ENCODE measurements at regions not wholly inside any gene's neighbourhood (a gene's known extent, or its start where the extent isn't known, plus 50 kb on each side); places are given as distances from the start of the nearest gene placed in this dataset.

GRCh38 chr5:107228226-107228625, 442.5 kb downstream of the EFNA5 start:
- Histone ChIP-seq H3K27me3 (ENCODE audit: insufficient read depth) (no peaks in the 10 kb centered on the region), H3K9ac (no peak overlapping the region), H3K79me2 (ENCODE audit: insufficient read depth) (no peaks in the 10 kb centered on the region), H3K9me3 (no peaks in the 10 kb centered on the region), H3K9me2 (no peaks in the 10 kb centered on the region), H3F3A (replicated peaks; ENCODE audit: insufficient read depth) (no peaks in the 10 kb centered on the region), H3K36me3 (replicated peaks in 1 of 2; ENCODE audit: control insufficient read depth in 1 of 2, insufficient read depth in 2 of 2, low read length in 1 of 2) (no peaks in the 10 kb centered on the region), H2AFZ (ENCODE audit: low read depth) (no peak overlapping the region), H3K27ac (ENCODE audit: low read depth in 2 of 2, low read length in 1 of 2) (no peak overlapping the region), H4K20me1 (ENCODE audit: insufficient read depth) (no peaks in the 10 kb centered on the region), H3K4me3 (ENCODE audit: low read depth in 2 of 2, low read length in 1 of 2) (no peak overlapping the region), H3K4me2 (no peak overlapping the region), H3K4me1 (ENCODE audit: control insufficient read depth in 1 of 2, insufficient read depth in 2 of 2, low read depth in 1 of 2, low read length in 1 of 2) (no peaks in the 10 kb centered on the region)
- TF ChIP-seq TEAD4 (IDR thresholded peaks at IDR 0.05; ENCODE audit: borderline replicate concordance, insufficient read depth) = no peak
- TF ChIP-seq TAF1 (IDR thresholded peaks at IDR 0.05; ENCODE audit: borderline replicate concordance, low read depth, low read length) = no peak
- TF ChIP-seq, protein P1, sequence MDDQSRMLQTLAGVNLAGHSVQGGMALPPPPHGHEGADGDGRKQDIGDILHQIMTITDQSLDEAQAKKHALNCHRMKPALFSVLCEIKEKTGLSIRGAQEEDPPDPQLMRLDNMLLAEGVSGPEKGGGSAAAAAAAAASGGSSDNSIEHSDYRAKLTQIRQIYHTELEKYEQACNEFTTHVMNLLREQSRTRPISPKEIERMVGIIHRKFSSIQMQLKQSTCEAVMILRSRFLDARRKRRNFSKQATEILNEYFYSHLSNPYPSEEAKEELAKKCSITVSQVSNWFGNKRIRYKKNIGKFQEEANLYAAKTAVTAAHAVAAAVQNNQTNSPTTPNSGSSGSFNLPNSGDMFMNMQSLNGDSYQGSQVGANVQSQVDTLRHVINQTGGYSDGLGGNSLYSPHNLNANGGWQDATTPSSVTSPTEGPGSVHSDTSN (IDR thresholded peaks at IDR 0.05) = no peak
- TF ChIP-seq, protein P2, sequence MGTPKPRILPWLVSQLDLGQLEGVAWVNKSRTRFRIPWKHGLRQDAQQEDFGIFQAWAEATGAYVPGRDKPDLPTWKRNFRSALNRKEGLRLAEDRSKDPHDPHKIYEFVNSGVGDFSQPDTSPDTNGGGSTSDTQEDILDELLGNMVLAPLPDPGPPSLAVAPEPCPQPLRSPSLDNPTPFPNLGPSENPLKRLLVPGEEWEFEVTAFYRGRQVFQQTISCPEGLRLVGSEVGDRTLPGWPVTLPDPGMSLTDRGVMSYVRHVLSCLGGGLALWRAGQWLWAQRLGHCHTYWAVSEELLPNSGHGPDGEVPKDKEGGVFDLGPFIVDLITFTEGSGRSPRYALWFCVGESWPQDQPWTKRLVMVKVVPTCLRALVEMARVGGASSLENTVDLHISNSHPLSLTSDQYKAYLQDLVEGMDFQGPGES (IDR thresholded peaks at IDR 0.05; ENCODE audit: low read depth, low read length) = no peak
- TF ChIP-seq CHD2 (IDR thresholded peaks at IDR 0.05; ENCODE audit: low read length, partially characterized antibody) = no peak
- TF ChIP-seq, protein P3, sequence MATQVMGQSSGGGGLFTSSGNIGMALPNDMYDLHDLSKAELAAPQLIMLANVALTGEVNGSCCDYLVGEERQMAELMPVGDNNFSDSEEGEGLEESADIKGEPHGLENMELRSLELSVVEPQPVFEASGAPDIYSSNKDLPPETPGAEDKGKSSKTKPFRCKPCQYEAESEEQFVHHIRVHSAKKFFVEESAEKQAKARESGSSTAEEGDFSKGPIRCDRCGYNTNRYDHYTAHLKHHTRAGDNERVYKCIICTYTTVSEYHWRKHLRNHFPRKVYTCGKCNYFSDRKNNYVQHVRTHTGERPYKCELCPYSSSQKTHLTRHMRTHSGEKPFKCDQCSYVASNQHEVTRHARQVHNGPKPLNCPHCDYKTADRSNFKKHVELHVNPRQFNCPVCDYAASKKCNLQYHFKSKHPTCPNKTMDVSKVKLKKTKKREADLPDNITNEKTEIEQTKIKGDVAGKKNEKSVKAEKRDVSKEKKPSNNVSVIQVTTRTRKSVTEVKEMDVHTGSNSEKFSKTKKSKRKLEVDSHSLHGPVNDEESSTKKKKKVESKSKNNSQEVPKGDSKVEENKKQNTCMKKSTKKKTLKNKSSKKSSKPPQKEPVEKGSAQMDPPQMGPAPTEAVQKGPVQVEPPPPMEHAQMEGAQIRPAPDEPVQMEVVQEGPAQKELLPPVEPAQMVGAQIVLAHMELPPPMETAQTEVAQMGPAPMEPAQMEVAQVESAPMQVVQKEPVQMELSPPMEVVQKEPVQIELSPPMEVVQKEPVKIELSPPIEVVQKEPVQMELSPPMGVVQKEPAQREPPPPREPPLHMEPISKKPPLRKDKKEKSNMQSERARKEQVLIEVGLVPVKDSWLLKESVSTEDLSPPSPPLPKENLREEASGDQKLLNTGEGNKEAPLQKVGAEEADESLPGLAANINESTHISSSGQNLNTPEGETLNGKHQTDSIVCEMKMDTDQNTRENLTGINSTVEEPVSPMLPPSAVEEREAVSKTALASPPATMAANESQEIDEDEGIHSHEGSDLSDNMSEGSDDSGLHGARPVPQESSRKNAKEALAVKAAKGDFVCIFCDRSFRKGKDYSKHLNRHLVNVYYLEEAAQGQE (IDR thresholded peaks at IDR 0.05; ENCODE audit: low read depth, low read length) = no peak
- TF ChIP-seq GABPA (IDR thresholded peaks at IDR 0.05; ENCODE audit: low read depth) = no peak
- no peak for TF ChIP-seq MEF2A (IDR thresholded peaks at IDR 0.05; ENCODE audit: borderline replicate concordance, low read depth)
- no peak for TF ChIP-seq USF1 (IDR thresholded peaks at IDR 0.05; ENCODE audit: borderline replicate concordance, low read depth)
- no peak for TF ChIP-seq JUND (IDR thresholded peaks at IDR 0.05)
- no peak for TF ChIP-seq NFIC (IDR thresholded peaks at IDR 0.05; ENCODE audit: borderline replicate concordance)
- TF ChIP-seq SMC3 (IDR thresholded peaks at IDR 0.05; ENCODE audit: low read depth, low read length) = no peak
- TF ChIP-seq MXI1 (IDR thresholded peaks at IDR 0.05; ENCODE audit: low read depth, low read length) = no peak
- TF ChIP-seq USF2 (IDR thresholded peaks at IDR 0.05; ENCODE audit: borderline replicate concordance, low read depth, low read length) = no peak
- no peak for TF ChIP-seq RCOR1 (IDR thresholded peaks at IDR 0.05; ENCODE audit: low read length)
- no peak for TF ChIP-seq RAD21 (IDR thresholded peaks at IDR 0.05; ENCODE audit: low read length)
- TF ChIP-seq GATA2 (CRISPR knock-in tag; IDR thresholded peaks at IDR 0.05) = no peak
- TF ChIP-seq YY1 (IDR thresholded peaks at IDR 0.05; ENCODE audit: low read depth) = no peak
- no peak for TF ChIP-seq FOXJ3 (CRISPR knock-in tag; IDR thresholded peaks at IDR 0.05)
- no peak for DNase-seq
- ChIA-PET POLR2A (no interaction called here), CTCF (interaction anchor here (1.5 kb wide), 1 partner anchor 20 kb away, joined by 5 read pairs; no protein-coding TSS in a partner anchor)
- 91% methylated on average over 2 of the region's 2 CpGs for WGBS (ENCODE audit: low lambda C conversion rate)
